OCI-LY7 (cell line): ENCODE measurements at regions not wholly inside any gene's neighbourhood (a gene's known extent, or its start where the extent isn't known, plus 50 kb on each side); places are given as distances from the start of the nearest gene placed in this dataset.

Experiments
- CTCF ChIP-seq: fragments of 200-600 bp; sonication (generic); conservative IDR thresholded peaks from 2 replicates; pipeline ENCODE4 v1.5.1; 2014; ENCODE audit warnings: mild to moderate bottlenecking, antibody characterized with exemption, low read length, moderate library complexity, mixed read lengths
- EZH2phosphoT487 ChIP-seq: fragments of 200-600 bp; sonication (generic); IDR thresholded peaks from 2 replicates; pipeline ENCODE4 v1.6.1; 2018; ENCODE audit warnings: low read depth, borderline replicate concordance, mild to moderate bottlenecking, mixed run types, antibody characterized with exemption, low read length, moderate library complexity, mixed read lengths

- TF ChIP-seq CTCF = no peak
- no peak for TF ChIP-seq EZH2phosphoT487
These were observed 55.4 kb downstream of the POU3F3 start for GRCh38 chr2:104909317-104909716.
